22Rv1 (cell line): ENCODE measurements at regions not wholly inside any gene's neighbourhood (a gene's known extent, or its start where the extent isn't known, plus 50 kb on each side); places are given as distances from the start of the nearest gene placed in this dataset.

Experiments used
- CTCF ChIP-seq: fragments of 450-650 bp; IDR thresholded peaks from 2 replicates; pipeline ENCODE4 v1.5.1; 2017; ENCODE audit warnings: mild to moderate bottlenecking
- ZFX ChIP-seq: fragments of 450-650 bp; IDR thresholded peaks from 2 replicates; pipeline ENCODE4 v1.6.1; 2017; ENCODE audit warnings: antibody characterized with exemption, borderline replicate concordance

GRCh38 chr5:173523388-173523787 lies 93.1 kb downstream of the BOD1 start:
- TF ChIP-seq CTCF (no peak), ZFX (no peak)
